PC-9 (cell line): ENCODE measurements at regions not wholly inside any gene's neighbourhood (a gene's known extent, or its start where the extent isn't known, plus 50 kb on each side); places are given as distances from the start of the nearest gene placed in this dataset.

Experiments used
- BruUV-seq: library from RNA; stranded (reverse); fragments of 400-500 nt; replicated peaks from 2 replicates; lab custom pipeline; 2021; lab: Mats Ljungman, UMichigan
- CTCF ChIA-PET: fragments of 300-600 bp; sonication (Branson Sonifier 250); formaldehyde crosslinking; loops from one replicate; lab custom pipeline; 2022; ENCODE audit warnings: antibody characterized with exemption; lab: Charles Lee
- POLR2A ChIA-PET: fragments of 300-600 bp; sonication (Branson Sonifier 250); formaldehyde crosslinking; loops from one replicate; lab custom pipeline; 2022; ENCODE audit warnings: antibody characterized with exemption; ENCODE audit not compliant: unreplicated experiment; lab: Charles Lee
- DNase-seq, 2 experiments: peaks; one replicate each; pipeline versions ENCODE4 v3.0.0 to v3.0.0-alpha.2; 2015 to 2022; ENCODE audit warnings: mixed read lengths in 1 of 2
- H2AFZ ChIP-seq: fragments of 200-600 bp; sonication (generic); 2 replicates; pipeline ENCODE4 v1.8.1; 2017; ENCODE audit warnings: antibody characterized with exemption
- H3F3A ChIP-seq: fragments of 200-600 bp; sonication (generic); 2 replicates; pipeline ENCODE4 v1.8.1; 2017; ENCODE audit warnings: antibody characterized with exemption, mild to moderate bottlenecking, low read depth; ENCODE audit not compliant: insufficient read depth
- H3K27ac ChIP-seq: fragments of 200-600 bp; sonication (generic); 2 replicates; pipeline ENCODE4 v1.6.1; 2016; ENCODE audit warnings: mixed run types
- H3K27me3 ChIP-seq: fragments of 200-600 bp; sonication (generic); 2 replicates; pipeline ENCODE4 v1.6.1; 2016; ENCODE audit warnings: low read depth, mixed run types; ENCODE audit not compliant: insufficient read depth
- H3K36me3 ChIP-seq: fragments of 200-600 bp; sonication (generic); 2 replicates; pipeline ENCODE4 v1.6.1; 2016; ENCODE audit warnings: low read depth, mixed run types
- H3K4me1 ChIP-seq: fragments of 200-600 bp; sonication (generic); replicated peaks from 2 replicates; pipeline ENCODE4 v1.6.1; 2016; ENCODE audit warnings: mixed run types; ENCODE audit not compliant: insufficient read depth
- H3K4me2 ChIP-seq: fragments of 200-600 bp; sonication (generic); 2 replicates; pipeline ENCODE4 v1.6.1; 2017; ENCODE audit warnings: mixed run types
- H3K4me3 ChIP-seq: fragments of 200-600 bp; sonication (generic); 2 replicates; pipeline ENCODE4 v1.6.1; 2016; ENCODE audit warnings: mixed run types
- H3K79me2 ChIP-seq: fragments of 200-600 bp; sonication (generic); 2 replicates; pipeline ENCODE4 v1.6.1; 2017; ENCODE audit warnings: low read depth, mixed run types
- H3K9me2 ChIP-seq: fragments of 200-600 bp; sonication (generic); 2 replicates; pipeline ENCODE4 v1.8.1; 2017; ENCODE audit warnings: mild to moderate bottlenecking; ENCODE audit not compliant: insufficient read depth
- H3K9me3 ChIP-seq: fragments of 200-600 bp; sonication (generic); 2 replicates; pipeline ENCODE4 v1.8.1; 2016; ENCODE audit warnings: low read depth; ENCODE audit not compliant: insufficient read depth
- H4K20me1 ChIP-seq: fragments of 200-600 bp; sonication (generic); 2 replicates; pipeline ENCODE4 v1.8.1; 2017; ENCODE audit not compliant: insufficient read depth
- CTCF ChIP-seq: fragments of 200-600 bp; sonication (generic); conservative IDR thresholded peaks from 2 replicates; pipeline ENCODE4 v1.6.1; 2017; ENCODE audit warnings: mixed run types, antibody characterized with exemption, mild to moderate bottlenecking, moderate library complexity
- EZH2 ChIP-seq: fragments of 200-600 bp; sonication (generic); IDR thresholded peaks from 2 replicates; pipeline ENCODE4 v1.8.0; 2017; ENCODE audit warnings: antibody characterized with exemption, low read depth
- intact Hi-C: fragments of 100-400 bp; cut with micrococcal nuclease; formaldehyde crosslinking; loops from one replicate; pipeline ENCODE4 v1.10.0; 2022; ENCODE audit not compliant: unreplicated experiment

GRCh38 chr10:33556620-33557019 is 222.2 kb upstream of the NRP1 start:
- no peaks in the 10 kb centered on the region for H3K27me3 ChIP-seq
- no TSS peak for BruUV-seq

GRCh38 chr10:33556103-33556502 is 221.6 kb upstream of the NRP1 start:
- no peak for DNase-seq
- no peaks in the 10 kb centered on the region for H3K9me3 ChIP-seq
- ChIA-PET POLR2A (no interaction called here), CTCF (no interaction called here)
- no peak overlapping the region for H3K4me2 ChIP-seq
- no peaks in the 10 kb centered on the region for H3K27me3 ChIP-seq
- H4K20me1 ChIP-seq: no peaks in the 10 kb centered on the region
- no TSS peak for BruUV-seq
- no peaks in the 10 kb centered on the region for H3K36me3 ChIP-seq
- H3K9me2 ChIP-seq: no peaks in the 10 kb centered on the region
- no peak overlapping the region for H2AFZ ChIP-seq
- peaks cover 8% of the 10 kb centered on the region; the same call in 1 of the 2 replicates for H3K4me1 ChIP-seq
- intact Hi-C loops: no loop called here
- TF ChIP-seq EZH2: no peak
- no peak for TF ChIP-seq CTCF
- no peaks in the 10 kb centered on the region for H3F3A ChIP-seq
- no peak overlapping the region for H3K4me3 ChIP-seq
- no peak overlapping the region for H3K27ac ChIP-seq
- no peaks in the 10 kb centered on the region for H3K79me2 ChIP-seq

More at GRCh38 chr10:33556620-33557019, 222.2 kb upstream of the NRP1 start:
- TF ChIP-seq EZH2 (no peak), CTCF (no peak)
- intact Hi-C loops: no loop called here
- H3K4me1 ChIP-seq: peaks cover 8% of the 10 kb centered on the region; the same call in 1 of the 2 replicates
- no peaks in the 10 kb centered on the region for H3K9me2 ChIP-seq
- H4K20me1 ChIP-seq: no peaks in the 10 kb centered on the region
- no peak overlapping the region for H3K27ac ChIP-seq
- POLR2A ChIA-PET: no interaction called here
- H3K9me3 ChIP-seq: no peaks in the 10 kb centered on the region
- H3K79me2 ChIP-seq: no peaks in the 10 kb centered on the region
- no peaks in the 10 kb centered on the region for H3F3A ChIP-seq
- no peak overlapping the region for H2AFZ ChIP-seq
- no peak overlapping the region for H3K4me2 ChIP-seq
- no peak for DNase-seq
- CTCF ChIA-PET: no interaction called here
- H3K4me3 ChIP-seq: no peak overlapping the region
- H3K36me3 ChIP-seq: no peaks in the 10 kb centered on the region

- H3K27ac ChIP-seq: no peak overlapping the region
- TF ChIP-seq CTCF (no peak), EZH2 (no peak)
- no peaks in the 10 kb centered on the region for H3K9me2 ChIP-seq
- no TSS peak for BruUV-seq
- no peaks in the 10 kb centered on the region for H4K20me1 ChIP-seq
- no peak for DNase-seq
- no peaks in the 10 kb centered on the region for H3K79me2 ChIP-seq
- H3K4me2 ChIP-seq: no peak overlapping the region
- H2AFZ ChIP-seq: no peak overlapping the region
- intact Hi-C loops: no loop called here
- H3F3A ChIP-seq: no peaks in the 10 kb centered on the region
- CTCF ChIA-PET: no interaction called here
- H3K9me3 ChIP-seq: no peaks in the 10 kb centered on the region
- H3K36me3 ChIP-seq: no peaks in the 10 kb centered on the region
- no peaks in the 10 kb centered on the region for H3K27me3 ChIP-seq
- peaks cover 3% of the 10 kb centered on the region; the same call in 1 of the 2 replicates for H3K4me1 ChIP-seq
- POLR2A ChIA-PET: no interaction called here
- no peak overlapping the region for H3K4me3 ChIP-seq
These were observed 219.5 kb upstream of the NRP1 start for GRCh38 chr10:33553748-33554571.
